ENCODE measurements at regions not wholly inside any gene's neighbourhood (a gene's known extent, or its start where the extent isn't known, plus 50 kb on each side); places are given as distances from the start of the nearest gene placed in this dataset.

- no peaks in the 10 kb centered on the region for H3K4me1 ChIP-seq (ENCODE audit: insufficient read depth)
- TF ChIP-seq EP300 (IDR thresholded peaks at IDR 0.05), result no peak
- TF ChIP-seq CTCF (IDR thresholded peaks at IDR 0.05), result no peak
- no peak for TF ChIP-seq POLR2A (IDR thresholded peaks at IDR 0.05)
- no peaks in the 10 kb centered on the region for H3K9me3 ChIP-seq
- intact Hi-C loops (cut with DNase I), result no loop called here
- no peak for DNase-seq
- H3K27me3 ChIP-seq, result no peaks in the 10 kb centered on the region
- H3K36me3 ChIP-seq, result no peaks in the 10 kb centered on the region
- H3K4me3 ChIP-seq, result no peak overlapping the region
- H3K27ac ChIP-seq, result no peak overlapping the region
- WGBS, 3 donors, result 75 to 88% (median 84%) methylated on average over 5 of the region's 5 CpGs
These were observed 275.4 kb upstream of the TCERG1L start for GRCh38 chr10:131586958-131587357.

GRCh38 chr10:131587976-131588680 lies 276.6 kb upstream of the TCERG1L start:
- Histone ChIP-seq H3K9me3 (no peaks in the 10 kb centered on the region), H3K4me3 (no peak overlapping the region), H3K27ac (no peak overlapping the region), H3K27me3 (no peaks in the 10 kb centered on the region), H3K4me1 (ENCODE audit: insufficient read depth) (no peaks in the 10 kb centered on the region), H3K36me3 (no peaks in the 10 kb centered on the region)
- TF ChIP-seq EP300 (IDR thresholded peaks at IDR 0.05) (no peak), POLR2A (IDR thresholded peaks at IDR 0.05) (no peak), CTCF (IDR thresholded peaks at IDR 0.05) (no peak)
- DNase-seq, result no peak
- intact Hi-C loops (cut with DNase I), result no loop called here
- 78 to 86% (median 80%) methylated on average over 11 of the region's 11 CpGs for WGBS, 3 donors

DNA sequence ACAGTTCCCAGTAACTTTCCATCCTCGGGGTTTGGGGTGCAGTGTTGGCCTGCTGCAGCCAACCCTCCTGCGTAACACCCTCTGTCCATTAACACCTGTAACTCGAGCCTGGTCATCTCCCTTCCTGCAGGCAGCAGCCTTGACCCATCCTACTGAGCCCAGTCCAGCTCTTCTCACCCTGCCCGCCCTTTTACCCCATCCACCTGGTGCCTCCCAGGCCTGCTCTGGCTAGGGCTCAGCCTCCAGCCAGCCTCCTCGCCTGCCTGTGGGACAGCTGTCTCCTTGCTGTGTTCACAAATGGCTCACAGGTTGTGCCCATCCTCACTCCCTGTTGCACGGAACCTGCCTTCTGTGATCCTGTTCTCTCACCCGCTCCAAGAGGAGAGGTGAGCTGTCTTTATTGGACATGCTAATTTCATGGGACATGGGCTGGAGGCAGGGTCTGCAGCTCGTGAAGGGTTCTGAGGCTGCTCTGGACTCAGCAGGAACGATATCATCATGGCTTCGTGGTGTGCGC lies 277.2 kb upstream of the TCERG1L start:
- Histone ChIP-seq H3K36me3 (no peaks in the 10 kb centered on the region), H3K9me3 (no peaks in the 10 kb centered on the region), H3K27me3 (no peaks in the 10 kb centered on the region), H3K4me3 (no peak overlapping the region), H3K27ac (no peak overlapping the region), H3K4me1 (ENCODE audit: insufficient read depth) (no peaks in the 10 kb centered on the region)
- intact Hi-C loops (cut with DNase I), result no loop called here
- TF ChIP-seq EP300 (IDR thresholded peaks at IDR 0.05) (no peak), CTCF (IDR thresholded peaks at IDR 0.05) (no peak), POLR2A (IDR thresholded peaks at IDR 0.05) (no peak)
- 77 to 85% (median 83%) methylated on average over 11 of the region's 11 CpGs for WGBS, 3 donors
- DNase-seq, result no peak

DNA sequence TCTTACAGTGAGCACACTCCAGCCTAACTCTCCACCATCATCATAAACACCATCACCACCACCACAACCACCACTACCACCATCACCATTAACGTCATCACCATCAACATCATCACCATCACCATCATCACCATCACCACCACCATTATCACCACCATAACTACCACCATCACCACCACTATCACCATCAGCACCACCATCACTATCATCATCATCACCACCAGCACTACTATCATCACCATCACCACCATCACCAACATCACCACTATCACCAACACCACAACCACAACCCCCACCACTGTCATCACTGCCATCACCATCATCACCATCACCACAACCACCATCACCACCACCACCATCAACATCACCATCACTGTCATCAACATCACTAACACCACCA lies 279.0 kb upstream of the TCERG1L start:
- Histone ChIP-seq H3K27me3 (no peaks in the 10 kb centered on the region), H3K4me1 (ENCODE audit: insufficient read depth) (no peaks in the 10 kb centered on the region), H3K27ac (no peak overlapping the region), H3K4me3 (no peak overlapping the region), H3K9me3 (no peaks in the 10 kb centered on the region), H3K36me3 (no peaks in the 10 kb centered on the region)
- intact Hi-C loops (cut with DNase I), result no loop called here
- WGBS, 3 donors, result 74 to 86% (median 81%) methylated on average over 1 of the region's 1 CpG
- DNase-seq, result no peak
- TF ChIP-seq CTCF (IDR thresholded peaks at IDR 0.05) (no peak), EP300 (IDR thresholded peaks at IDR 0.05) (no peak), POLR2A (IDR thresholded peaks at IDR 0.05) (no peak)
